Type B pancreatic cell (in vitro differentiated cells): ENCODE measurements at regions not wholly inside any gene's neighbourhood (a gene's known extent, or its start where the extent isn't known, plus 50 kb on each side); places are given as distances from the start of the nearest gene placed in this dataset.
A peak's percentile ranks its signal among the peaks of the same experiment; 100 is the strongest.
"Not testable (repeated sequence)": the region's sequence is repeated elsewhere in the genome, so short reads cannot be mapped to it uniquely, and the experiment has no call there.

Experiments used
- DNase-seq: peaks from one replicate; pipeline ENCODE4 v3.0.0; 2021; ENCODE audit warnings: mixed read lengths; ENCODE audit not compliant: unreplicated experiment; ENCODE audit errors: extremely low spot score
- H3K27ac Mint-ChIP-seq: 2 replicates; pipeline ENCODE4 v1.8.0; 2021; ENCODE audit warnings: mild to moderate bottlenecking, mixed read lengths
- H3K27me3 Mint-ChIP-seq: 2 replicates; pipeline ENCODE4 v1.8.0; 2021; ENCODE audit warnings: mixed read lengths
- H3K36me3 Mint-ChIP-seq: 2 replicates; pipeline ENCODE4 v1.8.0; 2021; ENCODE audit warnings: mixed read lengths
- H3K4me1 Mint-ChIP-seq: one replicate; pipeline ENCODE4 v1.8.0; 2021; ENCODE audit warnings: mixed read lengths; ENCODE audit not compliant: unreplicated experiment
- H3K4me3 Mint-ChIP-seq: 2 replicates; pipeline ENCODE4 v1.8.0; 2021; ENCODE audit warnings: mild to moderate bottlenecking, mixed read lengths
- H3K9me3 Mint-ChIP-seq: 2 replicates; pipeline ENCODE4 v1.8.0; 2021; ENCODE audit warnings: mixed read lengths
- CTCF ChIP-seq: fragments of 200-600 bp; sonication (generic); conservative IDR thresholded peaks from 2 replicates; pipeline ENCODE4 v1.5.0; 2021; ENCODE audit warnings: antibody characterized with exemption, mild to moderate bottlenecking

- no peak for DNase-seq
- H3K4me3 Mint-ChIP-seq = no peak overlapping the region
- H3K36me3 Mint-ChIP-seq = no peaks in the 10 kb centered on the region
- H3K27ac Mint-ChIP-seq = no peak overlapping the region
- TF ChIP-seq CTCF = no peak
- peaks cover 8% of the 10 kb centered on the region for H3K27me3 Mint-ChIP-seq
- H3K9me3 Mint-ChIP-seq = no peaks in the 10 kb centered on the region
- peaks cover 9% of the 10 kb centered on the region for H3K4me1 Mint-ChIP-seq
These were observed 152.1 kb downstream of the TFAP2C start for GRCh38 chr20:56781108-56781739.

- not testable (repeated sequence) for H3K4me1 Mint-ChIP-seq, H3K36me3 Mint-ChIP-seq, H3K9me3 Mint-ChIP-seq, H3K4me3 Mint-ChIP-seq, H3K27me3 Mint-ChIP-seq, DNase-seq, H3K27ac Mint-ChIP-seq
These were observed 153.0 kb downstream of the TFAP2C start for GRCh38 chr20:56781987-56782560.

GRCh38 chr20:56782814-56783213 is 153.7 kb downstream of the TFAP2C start:
- H3K36me3 Mint-ChIP-seq, DNase-seq, H3K27me3 Mint-ChIP-seq, H3K4me3 Mint-ChIP-seq, H3K27ac Mint-ChIP-seq, H3K9me3 Mint-ChIP-seq: not testable (repeated sequence)
- H3K4me1 Mint-ChIP-seq = peaks cover 14% of the 10 kb centered on the region

GRCh38 chr20:56783826-56784225 is 154.7 kb downstream of the TFAP2C start:
- peaks cover 8% of the 10 kb centered on the region for H3K27me3 Mint-ChIP-seq
- H3K9me3 Mint-ChIP-seq = no peaks in the 10 kb centered on the region
- no peak overlapping the region for H3K27ac Mint-ChIP-seq
- H3K4me1 Mint-ChIP-seq = peaks cover 16% of the 10 kb centered on the region
- TF ChIP-seq CTCF = no peak
- no peak overlapping the region for H3K4me3 Mint-ChIP-seq
- H3K36me3 Mint-ChIP-seq = no peaks in the 10 kb centered on the region
- no peak for DNase-seq

- Mint-ChIP-seq H3K27ac (no peak overlapping the region), H3K9me3 (no peaks in the 10 kb centered on the region), H3K4me3 (no peak overlapping the region), H3K36me3 (no peaks in the 10 kb centered on the region), H3K27me3 (peaks cover 4% of the 10 kb centered on the region), H3K4me1 (peaks cover 14% of the 10 kb centered on the region)
- no peak for DNase-seq
- no peak for TF ChIP-seq CTCF
These were observed 157.4 kb downstream of the TFAP2C start for GRCh38 chr20:56786503-56786902.

- H3K9me3 Mint-ChIP-seq = no peaks in the 10 kb centered on the region
- H3K27me3 Mint-ChIP-seq = no peaks in the 10 kb centered on the region
- peaks cover 14% of the 10 kb centered on the region for H3K4me1 Mint-ChIP-seq
- H3K4me3 Mint-ChIP-seq = no peak overlapping the region
- no peak for DNase-seq
- H3K36me3 Mint-ChIP-seq = no peaks in the 10 kb centered on the region
- H3K27ac Mint-ChIP-seq = peak overlapping the region; percentile 67
- no peak for TF ChIP-seq CTCF
These were observed 159.1 kb downstream of the TFAP2C start for GRCh38 chr20:56788041-56788670.
